ENCODE measurements at regions not wholly inside any gene's neighbourhood (a gene's known extent, or its start where the extent isn't known, plus 50 kb on each side); places are given as distances from the start of the nearest gene placed in this dataset.

GRCh38 chr22:49212466-49212865 lies 615.2 kb downstream of the BRD1 start:
- TF ChIP-seq, protein P1, sequence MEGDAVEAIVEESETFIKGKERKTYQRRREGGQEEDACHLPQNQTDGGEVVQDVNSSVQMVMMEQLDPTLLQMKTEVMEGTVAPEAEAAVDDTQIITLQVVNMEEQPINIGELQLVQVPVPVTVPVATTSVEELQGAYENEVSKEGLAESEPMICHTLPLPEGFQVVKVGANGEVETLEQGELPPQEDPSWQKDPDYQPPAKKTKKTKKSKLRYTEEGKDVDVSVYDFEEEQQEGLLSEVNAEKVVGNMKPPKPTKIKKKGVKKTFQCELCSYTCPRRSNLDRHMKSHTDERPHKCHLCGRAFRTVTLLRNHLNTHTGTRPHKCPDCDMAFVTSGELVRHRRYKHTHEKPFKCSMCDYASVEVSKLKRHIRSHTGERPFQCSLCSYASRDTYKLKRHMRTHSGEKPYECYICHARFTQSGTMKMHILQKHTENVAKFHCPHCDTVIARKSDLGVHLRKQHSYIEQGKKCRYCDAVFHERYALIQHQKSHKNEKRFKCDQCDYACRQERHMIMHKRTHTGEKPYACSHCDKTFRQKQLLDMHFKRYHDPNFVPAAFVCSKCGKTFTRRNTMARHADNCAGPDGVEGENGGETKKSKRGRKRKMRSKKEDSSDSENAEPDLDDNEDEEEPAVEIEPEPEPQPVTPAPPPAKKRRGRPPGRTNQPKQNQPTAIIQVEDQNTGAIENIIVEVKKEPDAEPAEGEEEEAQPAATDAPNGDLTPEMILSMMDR (IDR thresholded peaks at IDR 0.05; ENCODE audit: insufficient read depth, missing control alignments), result no peak
- DNase-seq (ENCODE audit: insufficient read length, low spot score) (no peak), FAIRE-seq (no peak)

DNA sequence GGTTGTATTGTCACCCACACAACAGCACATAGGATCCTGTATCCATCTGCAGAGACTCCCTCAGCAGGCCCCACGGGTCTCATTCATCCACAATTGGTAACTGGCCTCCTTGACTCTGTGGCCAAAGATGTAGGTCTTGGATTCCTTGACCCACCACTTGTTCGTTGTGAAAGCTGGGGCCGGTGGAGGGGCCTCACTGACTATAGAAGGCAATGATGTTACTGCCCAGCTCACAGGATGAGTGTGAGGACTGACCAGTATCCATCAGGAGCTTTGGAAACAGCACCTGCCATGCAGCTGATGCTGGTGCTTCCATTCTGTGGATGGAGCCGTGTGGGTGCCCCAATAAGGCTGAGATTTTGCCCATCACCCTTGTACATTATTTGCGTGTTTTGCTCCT lies 615.7 kb downstream of the BRD1 start:
- TF ChIP-seq, protein P1 (IDR thresholded peaks at IDR 0.05; ENCODE audit: insufficient read depth, missing control alignments), result no peak
- FAIRE-seq, result no peak

DNA sequence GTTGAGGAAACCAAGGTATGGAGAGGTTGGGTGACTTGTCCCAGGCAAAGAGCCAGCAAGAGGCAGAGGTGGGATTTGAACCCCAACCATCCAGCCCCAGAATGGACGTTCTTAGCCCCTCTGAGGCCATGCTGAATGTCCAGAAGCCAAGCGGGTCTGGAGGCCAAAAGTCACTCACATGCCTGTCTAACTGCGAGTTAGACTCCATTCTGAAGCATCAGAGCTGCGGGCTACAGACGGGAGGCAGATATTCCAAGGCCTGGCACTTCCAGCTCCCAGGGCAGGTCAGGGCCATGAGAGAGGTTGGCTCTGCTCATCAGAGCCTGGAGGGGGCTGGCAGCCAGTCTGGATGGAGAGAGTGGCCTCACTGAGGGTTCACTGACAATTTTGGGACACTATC lies 616.5 kb downstream of the BRD1 start:
- FAIRE-seq, result no peak
- TF ChIP-seq, protein P1 (IDR thresholded peaks at IDR 0.05; ENCODE audit: insufficient read depth, missing control alignments), result no peak
- DNase-seq (ENCODE audit: insufficient read length, low spot score), result no peak

More for the DNA sequence above, 615.7 kb downstream of the BRD1 start:
- DNase-seq (ENCODE audit: insufficient read length, low spot score), result no peak

DNA sequence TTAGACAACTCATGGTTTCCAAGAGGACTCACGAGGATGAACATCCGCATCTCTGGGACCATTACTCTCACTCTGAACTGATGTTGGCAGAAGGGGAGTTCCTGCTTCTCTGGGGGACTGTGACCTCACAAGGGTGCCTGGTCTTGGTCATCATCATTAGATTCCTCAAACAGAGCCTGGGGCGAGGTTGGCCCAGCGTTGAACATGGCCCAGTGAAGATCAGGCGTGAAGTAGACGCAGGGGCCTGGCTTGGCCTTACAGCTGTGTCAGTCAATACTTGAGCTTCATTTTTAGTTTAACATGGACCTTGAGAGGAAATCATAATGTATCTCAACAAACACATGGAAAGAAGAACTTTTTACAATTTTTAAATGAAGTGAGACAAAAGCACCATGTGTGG lies 617.1 kb downstream of the BRD1 start:
- TF ChIP-seq, protein P1 (IDR thresholded peaks at IDR 0.05; ENCODE audit: insufficient read depth, missing control alignments), result no peak
- DNase-seq (ENCODE audit: insufficient read length, low spot score) (no peak), FAIRE-seq (no peak)

DNA sequence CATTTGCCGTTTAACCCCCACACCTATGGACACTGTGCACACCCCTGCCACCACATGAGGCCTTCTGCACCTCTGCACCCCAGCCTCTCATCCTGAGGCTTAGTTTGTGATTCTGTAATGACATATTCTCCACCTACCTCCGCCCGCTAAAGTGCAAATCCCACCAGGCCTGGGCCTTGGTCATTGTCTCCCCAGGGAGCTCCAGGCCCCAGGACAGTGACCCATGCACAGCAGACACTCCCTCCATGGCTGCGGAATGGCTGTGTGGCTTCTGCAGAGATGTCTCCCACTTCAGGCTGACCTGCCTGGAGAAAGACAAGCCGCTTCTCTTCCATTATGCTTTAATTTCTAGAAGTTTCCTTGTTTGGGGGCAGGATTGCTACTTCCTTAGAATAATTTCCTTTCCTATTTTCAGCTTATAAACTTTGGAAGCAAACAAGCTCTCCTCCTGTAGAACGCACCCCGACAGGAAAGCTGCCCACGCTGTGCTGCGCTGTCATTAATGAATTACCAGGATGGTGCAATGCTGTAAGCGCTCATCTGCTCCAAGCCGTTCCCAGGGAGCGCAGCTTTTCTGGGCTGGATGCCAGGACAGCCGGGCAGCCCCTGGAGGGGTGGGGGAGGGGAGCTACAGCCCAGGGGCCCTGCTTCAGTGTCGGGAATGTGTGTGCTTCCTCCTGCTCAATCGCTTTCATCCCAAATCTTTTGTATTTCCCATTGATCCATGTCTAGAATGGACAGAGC lies 618.0 kb downstream of the BRD1 start:
- FAIRE-seq, result no peak
- TF ChIP-seq, protein P1 (IDR thresholded peaks at IDR 0.05; ENCODE audit: insufficient read depth, missing control alignments), result no peak
- DNase-seq (ENCODE audit: insufficient read length, low spot score), result no peak

DNA sequence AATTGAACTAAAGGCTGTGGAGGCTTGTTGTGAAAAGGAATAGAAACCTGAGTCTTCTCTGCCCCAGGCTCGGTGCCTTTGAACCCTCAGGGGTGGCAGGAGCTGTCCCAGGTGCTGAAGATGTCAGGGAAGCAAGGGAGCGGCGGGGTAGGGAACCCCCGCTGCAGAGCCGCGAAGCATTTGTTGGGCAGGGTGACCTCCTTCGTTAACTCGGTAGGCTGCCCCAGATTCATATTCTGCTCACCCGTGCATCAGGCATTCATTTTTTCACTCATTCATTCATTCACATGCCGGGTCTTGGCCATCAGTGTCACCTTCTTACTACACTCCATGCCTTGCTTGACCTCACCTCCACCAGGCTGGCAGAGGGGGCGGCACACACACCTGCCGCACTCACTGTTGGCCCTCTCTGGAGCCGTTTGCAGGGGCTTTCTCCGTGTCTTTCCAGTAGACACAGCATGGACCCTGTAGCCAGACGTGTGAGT lies 618.9 kb downstream of the BRD1 start:
- TF ChIP-seq, protein P1 (IDR thresholded peaks at IDR 0.05; ENCODE audit: insufficient read depth, missing control alignments), result no peak
- no peak for FAIRE-seq
- no peak for DNase-seq (ENCODE audit: insufficient read length, low spot score)

- TF ChIP-seq, protein P1 (IDR thresholded peaks at IDR 0.05; ENCODE audit: insufficient read depth, missing control alignments), result no peak
- no peak for DNase-seq (ENCODE audit: insufficient read length, low spot score)
- FAIRE-seq, result no peak
Observed at GRCh38 chr22:49208004-49208402, 619.7 kb downstream of the BRD1 start.

Data from D721Med (cell line).